ENCODE measurements at regions not wholly inside any gene's neighbourhood (a gene's known extent, or its start where the extent isn't known, plus 50 kb on each side); places are given as distances from the start of the nearest gene placed in this dataset.

DNA sequence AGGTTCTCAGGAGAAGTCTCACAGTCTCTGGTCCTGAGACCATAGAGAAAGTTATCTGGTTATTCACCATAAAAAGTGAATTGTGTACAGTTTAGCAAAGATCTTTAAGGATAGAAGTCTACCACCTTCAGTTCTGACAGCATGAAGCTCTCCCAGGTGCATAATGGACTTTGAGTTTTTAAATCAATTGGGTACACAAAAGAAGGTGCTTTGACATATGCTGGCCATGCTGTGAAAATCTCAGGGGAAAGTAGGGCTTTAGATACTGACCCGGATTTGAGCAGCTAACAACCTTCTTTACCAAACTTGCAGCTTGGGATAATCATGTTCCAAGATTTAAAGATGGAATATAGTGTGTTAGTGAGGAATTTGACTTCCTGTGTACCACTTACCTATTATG is 264.2 kb downstream of the ZSWIM6 start:
- H3K4me3 ChIP-seq (ENCODE audit: low read depth, low read length), result no peak overlapping the region
- TF ChIP-seq, protein P1, sequence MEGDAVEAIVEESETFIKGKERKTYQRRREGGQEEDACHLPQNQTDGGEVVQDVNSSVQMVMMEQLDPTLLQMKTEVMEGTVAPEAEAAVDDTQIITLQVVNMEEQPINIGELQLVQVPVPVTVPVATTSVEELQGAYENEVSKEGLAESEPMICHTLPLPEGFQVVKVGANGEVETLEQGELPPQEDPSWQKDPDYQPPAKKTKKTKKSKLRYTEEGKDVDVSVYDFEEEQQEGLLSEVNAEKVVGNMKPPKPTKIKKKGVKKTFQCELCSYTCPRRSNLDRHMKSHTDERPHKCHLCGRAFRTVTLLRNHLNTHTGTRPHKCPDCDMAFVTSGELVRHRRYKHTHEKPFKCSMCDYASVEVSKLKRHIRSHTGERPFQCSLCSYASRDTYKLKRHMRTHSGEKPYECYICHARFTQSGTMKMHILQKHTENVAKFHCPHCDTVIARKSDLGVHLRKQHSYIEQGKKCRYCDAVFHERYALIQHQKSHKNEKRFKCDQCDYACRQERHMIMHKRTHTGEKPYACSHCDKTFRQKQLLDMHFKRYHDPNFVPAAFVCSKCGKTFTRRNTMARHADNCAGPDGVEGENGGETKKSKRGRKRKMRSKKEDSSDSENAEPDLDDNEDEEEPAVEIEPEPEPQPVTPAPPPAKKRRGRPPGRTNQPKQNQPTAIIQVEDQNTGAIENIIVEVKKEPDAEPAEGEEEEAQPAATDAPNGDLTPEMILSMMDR (IDR thresholded peaks at IDR 0.05; ENCODE audit: control insufficient read depth, extremely low read depth, insufficient read depth), result no peak
- DNase-seq (ENCODE audit: low read depth), result no peak

DNA sequence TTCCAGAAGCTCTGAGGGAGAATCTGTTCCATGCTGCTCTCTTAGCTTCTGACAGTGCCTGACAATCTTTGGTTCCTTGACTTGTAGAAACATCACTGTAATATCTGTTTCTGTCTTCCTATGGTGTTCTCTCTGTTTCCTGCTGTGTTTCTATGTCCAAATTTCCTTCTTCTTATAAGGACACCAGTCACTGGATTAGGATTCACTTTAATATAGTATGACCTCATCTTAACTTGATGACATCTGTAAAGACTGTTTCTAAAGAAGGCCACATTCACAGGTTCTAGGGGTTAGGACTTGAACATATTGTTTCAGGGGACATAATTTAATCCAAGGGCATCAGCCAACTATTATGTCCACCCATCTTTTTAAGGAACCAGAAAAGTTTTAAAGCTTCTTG is 265.6 kb downstream of the ZSWIM6 start:
- no peak overlapping the region for H3K4me3 ChIP-seq (ENCODE audit: low read depth, low read length)
- TF ChIP-seq, protein P1 (IDR thresholded peaks at IDR 0.05; ENCODE audit: control insufficient read depth, extremely low read depth, insufficient read depth), result no peak
- no peak for DNase-seq (ENCODE audit: low read depth)

DNA sequence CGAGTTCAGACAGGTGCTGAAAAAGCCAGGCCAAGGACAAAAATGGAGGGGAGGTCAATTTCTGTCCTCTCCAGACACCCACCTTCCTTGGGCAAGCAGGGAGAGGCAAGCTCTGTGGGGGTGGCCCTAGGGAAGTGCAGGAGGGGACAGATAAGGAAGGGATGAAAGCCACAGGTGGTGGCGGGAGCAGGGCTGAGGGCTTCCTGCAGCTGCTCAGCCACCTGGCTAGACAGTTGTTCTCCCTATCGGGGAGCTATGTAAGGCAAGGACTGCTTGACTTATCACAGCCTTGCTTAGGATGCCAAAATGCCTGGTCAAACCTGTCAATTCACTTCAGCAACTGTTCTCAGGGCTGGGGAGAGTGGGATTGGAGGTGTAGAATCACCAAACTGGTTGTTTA is 266.1 kb downstream of the ZSWIM6 start:
- TF ChIP-seq, protein P1 (IDR thresholded peaks at IDR 0.05; ENCODE audit: control insufficient read depth, extremely low read depth, insufficient read depth), result no peak
- H3K4me3 ChIP-seq (ENCODE audit: low read depth, low read length), result no peak overlapping the region
- no peak for DNase-seq (ENCODE audit: low read depth)

DNA sequence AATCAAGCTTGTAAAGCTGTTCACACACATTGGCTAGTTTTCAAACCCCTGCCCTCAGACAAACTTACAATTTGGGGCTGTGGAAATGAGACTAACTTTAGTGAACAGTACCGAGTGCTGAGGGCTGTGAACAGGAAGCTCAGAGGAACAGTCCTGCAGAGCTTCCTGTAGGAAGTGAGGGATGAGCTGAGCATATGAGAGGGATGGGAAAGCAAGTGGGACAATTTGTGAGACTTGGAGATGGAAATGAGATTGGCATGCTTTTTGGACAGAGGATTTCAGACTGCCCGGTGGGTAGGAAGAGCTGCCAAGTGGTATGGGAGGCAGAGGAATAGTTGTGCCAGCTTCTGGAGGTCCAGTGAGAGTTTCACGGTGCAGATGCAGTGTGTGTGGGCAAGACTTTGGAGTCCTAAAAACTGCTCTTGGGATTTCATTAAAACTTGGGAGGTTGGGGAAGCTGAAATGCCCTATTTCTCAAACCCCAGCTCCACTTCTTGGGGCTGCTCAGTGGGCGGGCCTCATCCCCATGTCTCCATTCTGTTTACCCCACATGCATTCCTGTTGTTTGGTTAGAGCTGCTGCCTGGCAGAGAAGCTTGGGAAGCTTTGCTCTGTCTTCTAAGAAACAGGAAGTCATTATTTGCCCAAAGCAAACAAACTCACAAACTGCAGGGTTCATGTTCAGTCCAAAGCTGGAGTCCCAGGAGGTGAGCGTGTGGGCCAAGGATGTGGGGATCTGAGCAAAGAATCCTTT is 267.5 kb downstream of the ZSWIM6 start:
- TF ChIP-seq, protein P1 (IDR thresholded peaks at IDR 0.05; ENCODE audit: control insufficient read depth, extremely low read depth, insufficient read depth), result no peak
- DNase-seq (ENCODE audit: low read depth), result peak; percentile 97
- H3K4me3 ChIP-seq (ENCODE audit: low read depth, low read length), result no peak overlapping the region

DNA sequence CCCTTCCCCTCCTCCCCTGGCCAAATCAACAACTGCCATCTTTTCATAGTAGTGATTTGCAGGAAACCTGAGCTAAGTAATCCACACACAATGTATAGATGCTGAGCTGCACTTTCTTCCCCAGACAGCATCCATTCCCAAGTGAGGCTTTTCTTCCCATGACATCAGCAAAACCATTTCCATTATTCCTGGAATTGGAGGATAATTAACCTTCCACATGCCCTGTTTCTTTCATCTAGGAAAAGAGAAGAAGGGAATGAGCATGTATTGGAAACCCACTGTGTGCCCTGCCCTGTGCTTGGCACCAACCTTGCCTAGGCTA is 268.0 kb downstream of the ZSWIM6 start:
- H3K4me3 ChIP-seq (ENCODE audit: low read depth, low read length), result no peak overlapping the region
- no peak for DNase-seq (ENCODE audit: low read depth)
- TF ChIP-seq, protein P1 (IDR thresholded peaks at IDR 0.05; ENCODE audit: control insufficient read depth, extremely low read depth, insufficient read depth), result no peak

DNA sequence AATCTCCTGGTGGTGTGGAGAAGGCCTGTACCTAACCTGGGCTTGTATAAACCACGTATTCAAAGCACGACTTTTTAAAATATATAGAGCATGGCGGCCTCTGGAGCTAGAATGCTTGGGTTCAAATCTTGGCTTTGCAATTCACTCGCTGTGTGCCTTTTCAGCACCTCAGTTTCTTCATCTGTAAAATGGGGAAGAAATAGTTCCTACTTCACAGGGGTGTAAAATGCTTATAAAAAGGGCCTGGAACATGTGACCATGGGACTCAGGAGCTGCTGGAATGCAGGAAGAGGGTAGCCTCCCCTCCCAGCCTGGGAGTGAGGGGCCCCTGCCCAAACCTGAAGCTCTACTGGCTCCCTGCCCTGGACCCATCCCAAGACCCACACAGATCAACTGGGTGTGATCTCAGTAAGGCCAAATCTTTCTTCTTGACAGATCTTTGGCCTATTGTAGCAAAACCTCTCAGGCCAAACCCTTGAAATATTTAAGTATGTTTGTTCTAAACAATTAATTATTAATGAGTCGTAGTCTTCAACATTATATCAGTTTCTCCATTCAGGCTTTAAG is 269.0 kb downstream of the ZSWIM6 start:
- no peak overlapping the region for H3K4me3 ChIP-seq (ENCODE audit: low read depth, low read length)
- TF ChIP-seq, protein P1 (IDR thresholded peaks at IDR 0.05; ENCODE audit: control insufficient read depth, extremely low read depth, insufficient read depth), result no peak
- DNase-seq (ENCODE audit: low read depth), result no peak

Data from LNCaP clone FGC (cell line).